ENCODE measurements at regions not wholly inside any gene's neighbourhood (a gene's known extent, or its start where the extent isn't known, plus 50 kb on each side); places are given as distances from the start of the nearest gene placed in this dataset.
"Not testable (repeated sequence)": the region's sequence is repeated elsewhere in the genome, so short reads cannot be mapped to it uniquely, and the experiment has no call there.

DNA sequence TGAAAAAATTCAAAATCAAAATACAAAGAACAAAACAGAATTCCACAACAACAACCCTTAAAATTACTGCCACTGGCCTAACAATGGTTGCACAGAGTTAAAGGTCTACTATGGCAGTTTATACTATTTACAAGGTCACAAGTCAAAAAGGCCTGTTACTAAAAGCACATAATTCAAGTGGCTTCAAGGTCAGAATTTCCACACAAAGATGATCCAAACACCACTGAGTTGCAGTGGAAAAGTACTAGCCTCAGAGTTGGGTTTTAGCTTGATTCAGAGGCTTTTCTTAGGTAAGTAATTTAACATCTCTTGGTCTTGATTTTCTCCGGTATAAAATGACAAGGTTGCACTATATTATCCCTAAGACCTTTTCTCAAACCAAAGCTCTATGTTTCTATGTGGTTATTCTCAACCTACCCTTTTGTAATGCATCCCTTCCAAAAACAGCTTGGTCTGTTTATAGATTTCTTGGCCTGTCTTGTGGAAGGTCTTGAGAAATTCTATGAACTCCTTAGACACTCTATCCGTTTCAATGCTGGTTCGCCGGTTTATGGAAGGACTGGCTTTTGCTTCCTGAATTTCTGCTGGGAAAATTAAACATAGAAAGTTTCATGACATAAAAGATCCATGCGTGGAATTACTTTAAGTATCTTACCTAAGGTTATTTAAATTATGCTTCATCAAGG, 69.5 kb downstream of the MDH2 start:
- DNase-seq (ENCODE audit: low read depth, low spot score): not testable (repeated sequence)

DNA sequence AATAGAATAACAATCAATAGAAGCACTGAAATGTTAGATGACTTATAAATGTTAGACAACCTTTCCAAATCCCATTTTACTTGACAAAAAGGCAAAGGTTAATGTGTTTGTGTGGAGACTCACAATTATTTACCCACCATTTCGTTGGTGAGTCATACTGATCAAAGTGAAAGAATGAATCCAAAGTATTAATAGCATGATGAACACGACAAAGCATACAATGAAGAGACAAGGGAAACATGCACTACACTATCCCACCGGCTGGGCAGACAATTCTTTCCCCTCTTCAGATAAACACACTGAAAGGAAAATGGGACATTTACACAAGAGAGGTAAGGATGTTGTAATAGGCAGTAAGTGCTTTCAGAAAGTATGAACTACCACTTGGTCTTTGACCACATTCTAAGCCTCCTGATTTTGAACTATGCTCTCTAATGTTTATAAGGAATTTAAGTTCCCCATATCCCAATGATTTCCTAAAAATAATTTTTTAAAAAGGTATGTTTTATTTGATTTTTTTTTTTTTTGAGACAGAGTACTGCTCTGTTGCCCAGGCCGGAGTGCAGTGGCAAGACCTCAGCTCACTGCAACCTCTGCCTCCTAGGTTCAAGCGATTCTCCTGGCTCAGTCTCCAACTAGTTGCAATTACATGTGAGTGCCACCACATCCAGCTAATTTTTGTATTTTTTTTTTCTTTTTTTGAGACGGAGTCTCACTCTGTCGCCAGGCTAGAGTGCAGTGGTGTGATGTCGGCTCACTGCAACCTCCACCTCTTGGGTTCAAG, 70.5 kb downstream of the MDH2 start:
- DNase-seq (ENCODE audit: low read depth, low spot score): not testable (repeated sequence)

DNA sequence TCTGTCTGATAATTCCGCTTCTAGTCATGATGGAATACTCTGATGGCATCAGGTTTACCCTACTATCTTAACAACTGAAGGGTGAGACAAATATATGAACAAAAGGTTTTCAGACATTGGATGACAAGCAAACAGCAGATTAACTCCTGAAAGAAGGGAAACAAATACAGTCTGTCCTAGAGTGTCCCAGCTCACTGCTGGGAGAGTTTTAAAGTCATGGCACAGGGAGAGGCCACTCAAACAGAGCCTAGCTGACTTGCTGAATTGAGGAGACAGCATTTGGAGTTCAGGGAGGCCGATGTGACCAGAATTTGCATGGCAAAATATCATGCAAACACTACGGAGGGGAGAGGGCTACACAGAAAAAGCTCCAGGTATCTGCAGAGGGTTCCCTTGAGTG, 73.1 kb downstream of the MDH2 start:
- DNase-seq (ENCODE audit: low read depth, low spot score): no peak

DNA sequence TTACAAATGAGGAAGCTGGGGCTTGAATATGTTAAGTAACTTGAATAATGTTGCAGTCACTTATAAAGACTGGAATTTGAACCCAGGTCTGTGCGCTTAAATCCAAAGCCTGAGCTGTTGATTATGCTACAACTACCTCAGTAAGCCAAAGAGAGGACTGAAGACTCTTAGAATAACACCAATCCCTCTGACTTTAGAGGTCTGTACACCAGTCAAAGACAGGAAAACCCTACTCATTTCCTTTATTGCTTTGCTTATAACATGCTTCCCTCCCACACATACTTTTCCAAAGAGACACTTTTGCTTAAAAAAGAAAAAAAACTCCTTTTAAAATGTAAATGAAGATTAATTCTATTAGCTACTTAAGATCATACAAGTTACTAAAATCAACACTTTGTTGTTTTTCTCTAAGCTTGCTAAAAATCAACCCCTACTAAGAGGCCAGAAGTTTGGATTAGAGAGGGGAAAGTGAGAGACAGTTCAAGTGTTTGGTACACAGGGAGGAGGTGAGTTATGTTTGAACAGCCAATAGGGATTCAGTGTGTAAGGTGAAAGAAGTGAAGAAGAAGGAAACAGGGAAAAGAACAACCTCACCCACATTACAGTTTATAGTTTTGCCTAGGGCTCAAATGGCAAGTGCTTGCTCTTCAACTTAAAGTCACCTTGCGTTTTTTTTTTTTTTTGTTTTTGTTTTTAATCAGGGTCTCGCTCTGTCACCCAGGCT, 74.8 kb downstream of the MDH2 start:
- no peak for DNase-seq (ENCODE audit: low read depth, low spot score)

DNA sequence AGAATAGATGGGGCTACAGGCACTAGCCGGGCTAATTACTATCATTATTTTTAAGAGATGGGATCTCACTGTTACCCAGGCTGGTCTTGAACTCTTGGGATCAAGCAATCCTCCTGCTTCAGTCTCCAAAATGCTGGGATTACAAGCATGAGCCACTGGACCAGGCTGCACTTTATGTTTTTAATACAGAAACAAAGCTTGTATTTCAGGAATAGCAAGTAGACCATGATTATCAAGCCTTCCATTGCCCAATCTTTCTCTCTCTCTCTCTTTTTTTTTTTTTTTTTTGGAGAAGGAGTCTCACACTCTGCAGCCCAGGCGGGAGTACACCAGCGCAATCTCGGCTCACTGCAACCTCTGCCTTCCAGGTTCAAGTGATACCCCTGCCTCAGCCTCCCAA, 75.4 kb downstream of the MDH2 start:
- no peak for DNase-seq (ENCODE audit: low read depth, low spot score)

DNA sequence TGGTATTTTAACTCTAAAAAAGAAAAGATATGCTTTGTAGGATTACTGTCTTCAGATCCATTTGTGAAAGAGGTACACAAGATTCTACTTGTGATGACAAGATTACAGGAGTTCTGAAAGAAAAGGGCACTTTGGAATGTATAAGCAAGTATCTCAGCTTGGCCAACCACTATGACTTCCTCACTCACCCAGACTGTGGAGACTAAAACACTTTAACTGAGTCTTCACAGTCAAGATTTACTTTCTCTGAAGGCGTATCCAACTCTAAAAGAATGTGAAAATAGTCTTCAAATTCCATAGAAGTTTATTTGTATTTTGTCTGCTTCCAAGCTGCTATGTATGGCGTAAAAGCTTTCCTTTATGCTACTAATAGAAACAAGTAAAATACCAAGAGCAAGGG, 76.1 kb upstream of the SRRM3 start:
- no peak for DNase-seq (ENCODE audit: low read depth, low spot score)

DNA sequence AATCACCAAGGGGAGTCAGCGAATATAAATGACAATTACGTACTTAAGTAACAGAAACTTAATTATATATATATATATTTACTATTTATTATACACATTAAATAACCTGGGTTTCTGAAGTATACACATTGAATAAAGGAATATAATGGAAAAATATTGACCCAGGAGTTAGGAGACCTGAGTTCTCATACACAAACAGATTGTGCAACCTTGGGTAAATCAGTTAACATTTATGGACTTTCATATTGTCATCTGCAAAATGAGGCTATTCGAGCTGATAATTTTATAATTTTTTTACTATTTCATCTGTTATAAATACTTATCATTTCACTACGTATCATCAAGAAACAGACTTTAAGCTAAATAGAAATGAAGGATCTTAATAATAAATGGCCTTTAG, 75.1 kb upstream of the SRRM3 start:
- DNase-seq (ENCODE audit: low read depth, low spot score): no peak

DNA sequence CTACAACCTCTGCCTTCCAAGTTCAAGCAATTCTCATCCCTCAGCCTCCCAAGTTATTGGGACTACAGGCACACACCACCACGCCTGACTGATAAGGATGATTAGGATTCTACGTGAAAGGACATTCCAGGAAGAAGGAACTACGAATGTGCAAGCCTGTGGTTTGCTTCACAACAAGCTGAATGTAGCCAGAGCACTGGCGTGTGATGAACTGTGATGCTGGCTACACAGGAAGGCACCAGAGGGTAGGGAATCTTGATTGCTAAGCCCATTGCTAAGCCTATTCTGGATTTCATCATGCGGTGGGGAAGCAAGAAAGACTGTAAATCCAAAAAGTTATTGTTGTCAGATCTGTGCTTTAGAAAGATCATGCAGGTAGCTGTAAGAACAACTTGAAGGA, 72.3 kb upstream of the SRRM3 start:
- no peak for DNase-seq (ENCODE audit: low read depth, low spot score)

DNA sequence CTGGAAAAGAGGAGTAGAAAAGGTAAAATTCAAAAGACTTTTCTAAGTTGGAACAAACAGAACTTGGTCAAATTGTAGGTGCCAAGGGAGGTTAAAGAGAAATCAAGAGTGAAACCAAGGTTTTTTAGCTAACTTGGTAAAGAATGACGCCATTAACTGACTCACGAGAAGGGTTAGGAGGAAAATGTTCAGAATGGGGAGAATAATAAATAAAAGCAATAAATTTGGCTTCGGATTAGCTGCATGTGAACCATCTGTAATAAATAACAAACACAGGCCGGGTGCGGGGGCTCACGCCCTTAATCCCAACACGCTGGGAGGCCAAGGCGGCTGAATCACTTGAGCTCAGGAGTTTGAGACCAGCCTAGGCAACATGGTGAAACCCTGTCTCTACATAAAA, 71.9 kb upstream of the SRRM3 start:
- no peak for DNase-seq (ENCODE audit: low read depth, low spot score)

DNA sequence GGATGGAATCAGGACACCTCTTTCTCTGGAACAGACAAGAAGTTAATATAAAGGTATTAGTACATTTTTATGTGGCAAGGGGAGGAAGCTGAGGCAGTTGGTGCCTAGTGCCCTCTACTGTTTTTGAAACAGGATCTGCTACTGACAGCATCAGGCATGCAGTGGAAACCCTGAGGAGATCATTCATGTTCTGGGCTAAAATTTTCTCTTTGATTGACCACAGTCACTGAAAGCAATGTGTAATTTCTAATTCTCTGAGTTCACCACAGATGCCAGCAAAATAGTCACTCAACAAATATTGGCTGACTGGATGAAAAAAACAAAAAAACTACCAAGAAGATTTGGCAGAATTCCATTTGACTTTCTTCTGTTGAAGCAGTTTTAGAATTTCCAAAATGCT, 71.0 kb upstream of the SRRM3 start:
- peak; percentile 52 for DNase-seq (ENCODE audit: low read depth, low spot score)

DNA sequence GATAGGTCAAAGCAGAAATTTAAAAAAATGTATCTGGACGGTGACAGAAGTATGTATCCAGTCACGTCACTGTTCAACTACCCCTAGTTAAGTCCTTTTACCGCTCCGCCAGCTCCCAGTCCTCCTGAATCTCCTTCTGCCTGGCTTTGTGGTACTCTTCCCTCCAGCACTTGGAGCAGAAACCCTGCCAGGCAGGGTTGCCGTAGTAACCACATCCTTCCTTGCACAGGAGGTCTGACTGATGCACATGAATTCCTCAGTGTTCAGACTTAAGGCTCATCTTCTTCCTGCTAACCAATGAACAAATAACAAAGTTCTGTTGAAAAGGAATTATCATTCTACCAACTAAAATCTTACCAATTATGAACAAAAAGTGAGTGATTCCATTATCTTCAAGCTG, 69.8 kb upstream of the SRRM3 start:
- not testable (repeated sequence) for DNase-seq (ENCODE audit: low read depth, low spot score)

DNA sequence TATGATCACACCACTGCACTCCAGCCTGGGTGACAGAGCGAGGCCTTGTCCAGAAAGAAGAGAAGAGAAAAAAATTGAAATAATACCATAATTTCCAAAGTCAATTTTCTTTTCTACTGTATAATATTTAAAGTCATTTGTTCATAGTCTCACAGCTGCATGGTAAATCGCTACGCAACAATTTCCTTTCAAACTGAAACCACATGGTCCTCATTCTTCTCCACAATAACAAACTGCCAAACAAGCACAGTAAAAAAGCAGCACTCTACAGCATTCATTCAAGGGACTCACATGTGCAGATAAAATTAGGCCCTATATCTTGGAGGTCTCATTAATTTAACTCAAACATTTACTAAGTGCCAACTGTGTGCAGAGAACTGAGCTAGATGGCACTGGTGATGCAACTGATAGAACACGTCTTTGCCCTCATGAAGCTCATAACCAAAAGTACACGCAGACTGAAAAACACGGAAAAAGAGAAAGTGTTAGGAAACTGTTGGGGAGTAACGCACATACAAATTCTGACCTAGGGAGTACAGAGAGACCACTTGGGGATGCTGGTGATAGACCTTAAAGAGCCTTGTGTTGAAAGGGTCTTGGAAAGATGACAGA, 68.4 kb upstream of the SRRM3 start:
- DNase-seq (ENCODE audit: low read depth, low spot score): no peak

DNA sequence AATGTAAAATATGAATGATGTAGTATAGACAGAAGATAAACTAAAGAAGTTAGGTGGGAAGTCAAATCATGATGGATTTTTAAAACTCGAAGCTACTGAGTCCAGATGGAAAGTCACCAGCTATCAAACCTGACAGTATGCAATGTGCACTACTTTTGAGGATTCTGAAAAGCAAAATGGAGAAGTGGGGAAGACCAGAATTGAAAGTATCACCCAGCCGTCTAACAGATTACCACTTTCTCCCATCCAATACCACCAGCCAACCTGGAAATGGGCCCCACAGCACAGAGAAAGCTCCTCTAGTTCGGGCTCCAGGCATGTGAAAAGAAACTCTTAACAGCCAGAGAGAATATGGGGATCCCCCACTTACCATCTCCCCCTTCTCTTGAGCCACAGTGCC, 67.9 kb upstream of the SRRM3 start:
- DNase-seq (ENCODE audit: low read depth, low spot score): no peak

DNA sequence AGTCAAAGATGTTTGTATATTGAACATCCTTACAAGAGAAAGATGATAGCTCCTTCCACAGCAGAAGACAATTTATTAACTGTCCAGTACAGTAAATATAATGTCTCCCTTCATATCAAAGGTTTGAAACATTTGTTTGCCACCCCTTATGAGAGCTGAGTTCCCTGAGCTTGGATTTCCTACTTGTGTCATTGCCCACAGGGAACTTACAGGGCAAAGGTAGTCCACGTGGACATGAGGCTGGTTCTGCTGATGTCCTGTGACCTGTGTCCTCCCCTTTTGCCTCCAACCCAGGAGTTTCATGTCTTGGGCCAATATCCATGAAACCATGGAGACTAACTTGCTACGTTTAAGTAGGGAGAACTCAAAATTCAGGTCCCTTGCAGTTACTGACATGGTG, 66.4 kb upstream of the SRRM3 start:
- DNase-seq (ENCODE audit: low read depth, low spot score): not testable (repeated sequence)

DNA sequence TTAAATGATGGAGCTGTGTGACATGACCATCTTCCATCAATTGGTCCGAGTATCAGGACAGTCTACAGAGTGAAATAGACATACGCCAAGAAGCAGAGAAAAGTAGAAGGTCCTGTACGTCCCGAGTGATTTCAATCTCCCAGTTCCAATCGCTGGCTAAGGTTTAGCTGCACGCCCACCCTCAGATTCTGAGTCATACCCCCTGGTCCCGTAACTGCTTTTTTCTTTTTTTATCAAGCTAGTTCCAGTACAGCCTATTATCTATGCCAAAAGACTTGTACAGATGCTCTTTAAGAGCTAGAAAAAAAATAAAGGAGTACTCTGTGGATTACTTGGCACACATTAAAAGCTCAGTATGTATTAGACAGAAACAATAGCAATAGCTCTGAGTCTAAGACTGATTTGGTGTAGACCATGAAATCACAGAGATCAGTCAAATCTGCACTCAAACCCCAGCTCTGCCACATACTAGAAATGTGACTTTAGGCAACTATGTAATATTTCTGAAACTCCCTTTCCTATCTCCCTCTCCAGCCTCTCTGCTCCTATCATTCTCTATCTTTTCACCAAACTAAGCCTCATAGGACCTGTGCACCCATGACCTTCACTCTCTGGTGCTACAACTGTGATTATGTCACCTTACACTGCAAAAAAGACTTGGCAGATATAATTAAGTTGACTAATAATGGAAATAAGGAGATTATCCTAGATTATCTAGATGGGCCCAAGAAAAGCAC, 63.0 kb upstream of the SRRM3 start:
- peak; percentile 21 for DNase-seq (ENCODE audit: low read depth, low spot score)

DNA sequence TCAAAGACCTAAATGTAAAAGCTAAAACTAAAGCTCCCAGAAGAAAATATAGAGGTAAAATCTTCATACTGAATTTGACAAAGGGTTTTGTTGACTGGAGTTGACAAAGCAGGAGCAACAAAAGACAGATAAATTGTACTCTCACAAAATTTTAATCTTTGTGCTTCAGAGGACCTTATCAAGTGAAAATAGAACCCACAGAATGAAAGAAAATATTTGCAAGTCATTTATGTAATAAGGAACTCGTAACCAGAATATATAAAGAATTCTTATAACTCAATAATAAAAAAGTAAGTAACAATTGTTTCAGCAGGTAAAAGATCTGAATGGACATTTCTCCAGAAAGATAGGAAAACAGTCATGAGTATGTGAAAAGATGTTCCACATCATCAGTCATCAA, 62.0 kb upstream of the SRRM3 start:
- DNase-seq (ENCODE audit: low read depth, low spot score): no peak

DNA sequence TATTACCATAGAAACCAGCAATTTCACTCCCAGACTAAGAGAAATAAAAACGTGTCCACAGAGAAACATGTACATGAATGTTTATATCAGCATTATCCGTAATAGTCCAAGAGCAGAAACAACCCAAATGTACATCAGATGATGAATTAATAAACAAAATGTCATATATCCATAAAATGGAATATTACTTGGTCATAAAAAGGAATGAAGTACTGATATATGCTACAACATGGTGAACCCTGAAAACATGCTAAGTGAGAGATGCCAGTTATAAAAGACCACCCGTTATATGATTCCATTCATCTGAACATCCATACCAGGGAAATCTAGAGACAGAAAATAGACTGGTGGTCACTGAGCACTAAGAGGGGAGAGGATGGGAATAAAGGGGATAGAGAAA, 61.4 kb upstream of the SRRM3 start:
- DNase-seq (ENCODE audit: low read depth, low spot score): not testable (repeated sequence)

DNA sequence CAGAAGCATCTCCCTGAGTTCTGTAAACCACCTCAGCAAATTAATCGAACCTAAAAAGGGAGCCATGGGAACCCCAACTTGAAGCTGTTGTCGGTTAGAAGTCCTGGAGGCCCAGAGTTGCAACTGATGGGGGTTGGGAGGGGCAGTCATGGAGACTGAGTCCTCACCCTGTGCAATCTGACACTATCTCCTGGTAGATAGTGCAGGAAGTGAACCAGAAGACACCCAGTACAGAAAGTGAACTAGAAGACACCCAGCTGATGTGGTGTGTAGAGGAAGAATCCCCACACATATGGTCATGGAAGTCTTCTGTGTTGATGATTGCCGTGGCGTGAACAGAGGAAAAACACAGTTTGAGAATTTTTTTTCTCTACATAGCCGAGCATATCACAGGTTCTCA, 58.8 kb upstream of the SRRM3 start:
- DNase-seq (ENCODE audit: low read depth, low spot score): no peak

DNA sequence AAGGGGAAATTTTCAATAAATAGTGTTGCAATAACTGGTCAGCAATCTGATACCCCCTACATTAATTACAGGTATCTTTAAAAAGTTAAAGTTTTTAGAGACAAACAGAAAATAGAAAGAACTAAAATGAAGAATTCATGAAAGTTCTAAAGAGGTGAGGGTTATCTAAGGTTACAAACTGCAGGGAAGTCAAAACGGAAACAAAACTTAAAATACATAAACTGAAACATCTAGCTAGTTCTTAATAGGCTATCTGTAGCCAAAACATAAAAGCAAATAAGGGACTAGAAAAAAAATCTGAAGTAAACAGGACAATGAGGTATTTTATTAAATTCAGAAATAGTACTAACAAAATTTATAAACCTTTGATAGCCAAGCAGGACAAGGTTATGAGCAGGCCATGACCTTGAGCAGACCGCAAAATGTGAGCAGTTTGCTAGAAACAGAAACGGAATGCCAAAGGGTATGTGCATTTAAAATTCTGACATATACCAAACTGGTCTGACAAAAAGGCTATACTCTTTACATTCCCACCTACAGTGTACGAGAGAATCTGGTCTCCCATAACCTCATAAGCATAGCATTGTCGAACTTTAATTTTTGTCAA, 56.9 kb upstream of the SRRM3 start:
- not testable (repeated sequence) for DNase-seq (ENCODE audit: low read depth, low spot score)

DNA sequence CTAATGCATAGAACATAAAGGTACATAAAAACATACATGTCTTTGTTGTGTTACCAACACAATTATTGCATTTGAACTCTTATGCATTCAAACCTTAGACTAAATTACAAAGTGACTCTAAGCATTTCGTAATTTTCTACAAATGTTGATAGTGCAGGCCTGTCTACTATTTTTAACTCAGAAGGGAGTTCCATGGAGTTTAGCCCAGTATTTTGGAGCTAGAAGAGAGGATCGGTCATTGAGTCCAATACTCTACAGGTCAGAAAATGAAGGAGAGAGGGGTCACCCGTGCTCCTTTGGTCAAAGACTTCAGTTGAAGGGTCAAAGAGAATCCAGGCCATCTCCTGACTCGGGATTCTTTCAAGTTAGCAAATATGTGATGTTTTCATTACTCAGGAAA, 55.3 kb upstream of the SRRM3 start:
- DNase-seq (ENCODE audit: low read depth, low spot score): no peak

DNA sequence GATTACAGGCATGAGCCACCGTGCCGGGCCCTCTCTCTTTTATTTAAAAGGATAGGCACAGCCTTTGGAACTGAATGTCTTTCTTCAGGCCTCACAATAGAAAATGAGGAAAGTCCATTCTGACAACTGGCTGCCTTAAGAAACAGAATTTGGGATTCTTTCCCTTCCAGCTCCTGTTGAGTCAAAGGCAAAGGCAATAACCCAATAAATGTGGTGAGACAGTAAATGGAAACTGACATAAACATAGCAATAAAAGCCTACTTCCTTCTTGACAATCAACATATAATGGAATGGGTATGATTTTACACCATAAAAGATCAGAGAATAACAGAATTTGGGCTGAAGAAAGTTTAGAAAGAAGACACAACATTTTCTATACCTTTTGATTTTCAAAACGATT, 52.7 kb upstream of the SRRM3 start:
- not testable (repeated sequence) for DNase-seq (ENCODE audit: low read depth, low spot score)
